IMR-90 (cell line): ENCODE measurements at regions not wholly inside any gene's neighbourhood (a gene's known extent, or its start where the extent isn't known, plus 50 kb on each side); places are given as distances from the start of the nearest gene placed in this dataset.

Source experiments
- ATAC-seq: fragments of 200-7000 bp; cut with Tn5 transposase; 2 replicates; pipeline ENCODE4 v1.9.1; 2020; ENCODE audit warnings: low read depth, mild to moderate bottlenecking, moderate library complexity
- BruUV-seq: library from RNA; stranded (reverse); fragments of 400-500 nt; replicated peaks from 2 replicates; lab custom pipeline; 2021; lab: Mats Ljungman, UMichigan
- CTCF ChIA-PET: fragments of 300-600 bp; formaldehyde crosslinking; extraction: SDS; loops from one replicate; lab custom pipeline; 2021; ENCODE audit warnings: antibody characterized with exemption; lab: Yijun Ruan, JAX
- POLR2A ChIA-PET: fragments of 300-600 bp; sonication (Branson Sonifier 250); formaldehyde crosslinking; loops from one replicate; lab custom pipeline; 2022; ENCODE audit warnings: antibody characterized with exemption; ENCODE audit not compliant: unreplicated experiment; lab: Charles Lee
- DNase-seq: peaks from one replicate; pipeline ENCODE4 v3.0.0; 2013
- H2AFZ ChIP-seq: replicated peaks from 2 replicates; pipeline ENCODE3; 2013; ENCODE audit warnings: low read length, mild to moderate bottlenecking; ENCODE audit not compliant: poor library complexity
- H2AK5ac ChIP-seq: 2 replicates; pipeline ENCODE4 v1.6.1; 2013; ENCODE audit warnings: low read depth, low read length, inconsistent platforms
- H2AK9ac ChIP-seq: replicated peaks from 2 replicates; pipeline ENCODE3; 2013; ENCODE audit warnings: mild to moderate bottlenecking, low read depth, low read length, moderate library complexity; ENCODE audit not compliant: poor library complexity
- H2BK120ac ChIP-seq: 2 replicates; pipeline ENCODE4 v1.6.1; 2013; ENCODE audit warnings: low read depth, low read length, inconsistent platforms
- H2BK15ac ChIP-seq: 3 replicates; pipeline ENCODE4 v1.6.1; 2013; ENCODE audit warnings: low read depth, low read length, inconsistent platforms
- H2BK20ac ChIP-seq: 2 replicates; pipeline ENCODE4 v1.6.1; 2013; ENCODE audit warnings: low read depth, mild to moderate bottlenecking, inconsistent platforms, low read length, moderate library complexity
- H2BK5ac ChIP-seq: 2 replicates; pipeline ENCODE4 v1.6.1; 2013; ENCODE audit warnings: mild to moderate bottlenecking, low read depth, low read length, inconsistent platforms; ENCODE audit not compliant: poor library complexity, severe bottlenecking
- H3K14ac ChIP-seq: replicated peaks from 2 replicates; pipeline ENCODE4 v1.6.1; 2013; ENCODE audit warnings: low read depth, low read length, inconsistent platforms
- H3K18ac ChIP-seq: 2 replicates; pipeline ENCODE4 v1.6.1; 2013; ENCODE audit warnings: low read depth, low read length, control low read depth
- H3K23ac ChIP-seq: 2 replicates; pipeline ENCODE4 v1.6.1; 2013; ENCODE audit warnings: low read depth, low read length, inconsistent platforms
- H3K27ac ChIP-seq: 2 replicates; pipeline ENCODE4 v1.5.1; 2013; ENCODE audit warnings: mild to moderate bottlenecking, control low read depth, low read length; ENCODE audit not compliant: insufficient read depth
- H3K27me3 ChIP-seq: 2 replicates; pipeline ENCODE4 v1.6.1; 2013; ENCODE audit warnings: low read length; ENCODE audit not compliant: control insufficient read depth, insufficient read depth
- H3K36me3 ChIP-seq: 2 replicates; pipeline ENCODE4 v1.6.1; 2013; ENCODE audit warnings: low read length, mixed read lengths; ENCODE audit not compliant: control insufficient read depth, insufficient read depth
- H3K4ac ChIP-seq: 2 replicates; pipeline ENCODE4 v1.6.1; 2013; ENCODE audit warnings: low read depth, low read length, inconsistent platforms
- H3K4me1 ChIP-seq: 2 replicates; pipeline ENCODE4 v1.6.1; 2013; ENCODE audit warnings: low read length, mixed read lengths; ENCODE audit not compliant: control insufficient read depth, insufficient read depth
- H3K4me2 ChIP-seq: 2 replicates; pipeline ENCODE4 v1.6.1; 2013; ENCODE audit warnings: low read depth, mild to moderate bottlenecking, control low read depth, low read length, moderate library complexity
- H3K4me3 ChIP-seq: 2 replicates; pipeline ENCODE4 v1.5.1; 2013; ENCODE audit warnings: low read depth, mild to moderate bottlenecking, control low read depth, low read length, moderate library complexity; ENCODE audit not compliant: insufficient read depth
- H3K56ac ChIP-seq: 2 replicates; pipeline ENCODE4 v1.6.1; 2013; ENCODE audit warnings: low read length, inconsistent platforms; ENCODE audit not compliant: insufficient read depth; ENCODE audit errors: extremely low read depth
- H3K79me1 ChIP-seq, 2 experiments: 2 replicates each; pipeline ENCODE4 v1.6.1; 2013; ENCODE audit warnings: low read length in 2 of 2, inconsistent platforms in 1 of 2, low read depth in 1 of 2
- H3K9ac ChIP-seq: 2 replicates; pipeline ENCODE4 v1.6.1; 2013; ENCODE audit warnings: low read depth, low read length, control low read depth
- H3K9me1 ChIP-seq: 2 replicates; pipeline ENCODE4 v1.6.1; 2013; ENCODE audit warnings: low read length, inconsistent platforms; ENCODE audit not compliant: insufficient read depth
- H3K9me3 ChIP-seq: 2 replicates; pipeline ENCODE4 v1.6.1; 2013; ENCODE audit warnings: low read length; ENCODE audit not compliant: control insufficient read depth, insufficient read depth
- H4K20me1 ChIP-seq: 2 replicates; pipeline ENCODE4 v1.6.1; 2013; ENCODE audit warnings: low read length, inconsistent platforms; ENCODE audit not compliant: insufficient read depth
- H4K5ac ChIP-seq: 2 replicates; pipeline ENCODE4 v1.6.1; 2013; ENCODE audit warnings: mild to moderate bottlenecking, low read depth, low read length, control low read depth
- H4K8ac ChIP-seq, 2 experiments: 2 replicates each; pipeline ENCODE4 v1.6.1; 2013; ENCODE audit warnings: low read depth in 2 of 2, low read length in 2 of 2, control low read depth in 1 of 2, inconsistent platforms in 1 of 2
- H4K91ac ChIP-seq: 2 replicates; pipeline ENCODE4 v1.6.1; 2013; ENCODE audit warnings: low read depth, low read length, inconsistent platforms; ENCODE audit not compliant: insufficient read depth
- BHLHE40 ChIP-seq: fragments of 150-350 bp; IDR thresholded peaks from 2 replicates; pipeline ENCODE4 v1.6.1; 2016; ENCODE audit warnings: mild to moderate bottlenecking, low read depth, low read length
- CEBPB ChIP-seq: IDR thresholded peaks from 2 replicates; pipeline ENCODE4 v1.6.1; 2012; ENCODE audit warnings: low read depth, low read length, improper control_type of control experiment
- CHD1 ChIP-seq: IDR thresholded peaks from 2 replicates; pipeline ENCODE4 v1.6.1; 2012; ENCODE audit warnings: low read depth, low read length, improper control_type of control experiment
- FOS ChIP-seq: fragments of 150-350 bp; IDR thresholded peaks from 2 replicates; pipeline ENCODE4 v1.6.1; 2016; ENCODE audit warnings: low read depth, low read length
- MXI1 ChIP-seq: IDR thresholded peaks from 2 replicates; pipeline ENCODE4 v1.6.1; 2012; ENCODE audit warnings: low read depth, mild to moderate bottlenecking, low read length, moderate library complexity, borderline replicate concordance
- NFE2L2 ChIP-seq: fragments of 150-350 bp; IDR thresholded peaks from 2 replicates; pipeline ENCODE4 v1.6.1; 2016; ENCODE audit warnings: low read depth, mild to moderate bottlenecking, low read length
- POLR2A ChIP-seq: IDR thresholded peaks from 2 replicates; pipeline ENCODE4 v1.6.1; 2012; ENCODE audit warnings: mild to moderate bottlenecking, low read depth, low read length
- RAD21 ChIP-seq: IDR thresholded peaks from 2 replicates; pipeline ENCODE4 v1.6.1; 2012; ENCODE audit warnings: low read length, improper control_type of control experiment
- RCOR1 ChIP-seq: IDR thresholded peaks from 2 replicates; pipeline ENCODE4 v1.6.1; 2012; ENCODE audit warnings: mild to moderate bottlenecking, low read length, improper control_type of control experiment; ENCODE audit not compliant: insufficient replicate concordance
- RFX5 ChIP-seq: IDR thresholded peaks from 2 replicates; pipeline ENCODE4 v1.8.0; 2012; ENCODE audit warnings: low read depth, mild to moderate bottlenecking, low read length, moderate library complexity
- SMC3 ChIP-seq: fragments of 150-350 bp; IDR thresholded peaks from 2 replicates; pipeline ENCODE4 v1.6.1; 2016; ENCODE audit warnings: low read depth, mild to moderate bottlenecking, antibody characterized with exemption, low read length, moderate library complexity
- WGBS, 2 experiments: methylation state at CpG; one replicate each; pipeline versions ENCODE4 v1.1.5 to v1.1.7; 2013; ENCODE audit warnings: missing lambda C conversion rate in 2 of 2; ENCODE audit not compliant: insufficient read length in 1 of 2; ENCODE audit errors: extremely low coverage in 2 of 2; 5-methylcytosine and 5-hydroxymethylcytosine counted together
- dilution Hi-C: fragments of 300-500 bp; cut with HindIII; formaldehyde crosslinking; loops from one replicate; pipeline ENCODE4 v1.14.3; 2018; ENCODE audit warnings: low sequenced_read_pairs; ENCODE audit not compliant: unreplicated experiment
- in situ Hi-C: fragments of 300-500 bp; cut with MboI; formaldehyde crosslinking; loops from 3 replicates; pipeline ENCODE4 v1.14.3; 2019; ENCODE audit warnings: low sequenced_read_pairs, inconsistent platforms, mixed read lengths
- intact Hi-C: fragments of 100-400 bp; cut with micrococcal nuclease; formaldehyde crosslinking; loops from 2 replicates; pipeline ENCODE4 v1.10.0; 2022
- TF ChIP-seq, protein P1 (sequence below): fragments of 150-350 bp; IDR thresholded peaks from 2 replicates; pipeline ENCODE4 v1.6.1; 2016; ENCODE audit warnings: low read depth, mild to moderate bottlenecking, low read length, moderate library complexity, borderline replicate concordance
- TF ChIP-seq, protein P2 (sequence below): fragments of 150-350 bp; IDR thresholded peaks from 2 replicates; pipeline ENCODE4 v1.6.1; 2017; ENCODE audit warnings: mild to moderate bottlenecking, antibody characterized with exemption, low read length, low read depth

DNA sequence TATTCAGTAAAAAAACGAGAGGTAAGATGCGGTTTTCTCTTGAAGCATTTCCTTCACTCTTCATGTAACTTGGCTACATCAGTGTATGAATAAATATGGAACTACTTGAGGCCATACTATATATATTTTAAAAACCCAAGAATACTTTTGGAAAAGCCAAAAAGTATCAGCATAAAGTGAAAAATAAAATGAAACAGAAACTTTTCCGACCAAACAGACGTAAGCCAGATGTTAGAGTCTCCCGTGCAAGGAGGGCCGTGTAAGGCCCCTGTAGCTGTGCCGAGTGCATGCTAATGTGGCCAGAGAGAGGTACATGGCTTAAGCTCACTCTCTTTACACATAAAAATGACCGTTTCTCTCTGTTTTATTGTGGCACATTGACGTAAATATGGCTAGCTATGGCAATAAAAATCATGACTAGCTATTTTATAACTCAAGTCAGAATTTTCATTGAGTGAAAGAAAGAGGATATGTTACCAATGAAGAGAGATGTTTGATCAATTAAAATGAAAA lies 140.1 kb upstream of the GMDS start:
- Histone ChIP-seq H3K9me1 (peaks cover 5% of the 10 kb centered on the region), H3K9me3 (peaks cover 3% of the 10 kb centered on the region), H3K4ac (no peak overlapping the region), H3K18ac (no peak overlapping the region), H4K20me1 (no peaks in the 10 kb centered on the region), H3K23ac (no peak overlapping the region), H2BK15ac (no peak overlapping the region), H3K14ac (no peak overlapping the region), H3K56ac (no peak overlapping the region), H3K79me1 (no peaks in the 10 kb centered on the region), H3K27ac (no peak overlapping the region), H2BK20ac (no peak overlapping the region), H4K8ac (no peak overlapping the region), H4K5ac (no peak overlapping the region), H4K91ac (no peak overlapping the region), H2BK120ac (no peak overlapping the region), H3K4me2 (no peak overlapping the region), H3K4me1 (no peaks in the 10 kb centered on the region), H3K4me3 (no peak overlapping the region), H3K36me3 (no peaks in the 10 kb centered on the region), H2AK9ac (no peak overlapping the region), H2AK5ac (no peak overlapping the region), H3K9ac (no peak overlapping the region), H2BK5ac (no peak overlapping the region), H3K27me3 (no peaks in the 10 kb centered on the region), H2AFZ (no peak overlapping the region)
- DNase-seq (no peak), ATAC-seq (no peak)
- CTCF ChIA-PET: no interaction called here
- no peak for TF ChIP-seq POLR2A
- TF ChIP-seq NFE2L2: no peak
- no peak for TF ChIP-seq MXI1
- TF ChIP-seq RCOR1: no peak
- no peak for TF ChIP-seq RFX5
- TF ChIP-seq, protein P1, sequence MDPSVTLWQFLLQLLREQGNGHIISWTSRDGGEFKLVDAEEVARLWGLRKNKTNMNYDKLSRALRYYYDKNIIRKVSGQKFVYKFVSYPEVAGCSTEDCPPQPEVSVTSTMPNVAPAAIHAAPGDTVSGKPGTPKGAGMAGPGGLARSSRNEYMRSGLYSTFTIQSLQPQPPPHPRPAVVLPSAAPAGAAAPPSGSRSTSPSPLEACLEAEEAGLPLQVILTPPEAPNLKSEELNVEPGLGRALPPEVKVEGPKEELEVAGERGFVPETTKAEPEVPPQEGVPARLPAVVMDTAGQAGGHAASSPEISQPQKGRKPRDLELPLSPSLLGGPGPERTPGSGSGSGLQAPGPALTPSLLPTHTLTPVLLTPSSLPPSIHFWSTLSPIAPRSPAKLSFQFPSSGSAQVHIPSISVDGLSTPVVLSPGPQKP: no peak
- no peak for TF ChIP-seq RAD21
- TF ChIP-seq CHD1: no peak
- TF ChIP-seq FOS: no peak
- TF ChIP-seq CEBPB: no peak
- no peak for TF ChIP-seq SMC3
- TF ChIP-seq, protein P2, sequence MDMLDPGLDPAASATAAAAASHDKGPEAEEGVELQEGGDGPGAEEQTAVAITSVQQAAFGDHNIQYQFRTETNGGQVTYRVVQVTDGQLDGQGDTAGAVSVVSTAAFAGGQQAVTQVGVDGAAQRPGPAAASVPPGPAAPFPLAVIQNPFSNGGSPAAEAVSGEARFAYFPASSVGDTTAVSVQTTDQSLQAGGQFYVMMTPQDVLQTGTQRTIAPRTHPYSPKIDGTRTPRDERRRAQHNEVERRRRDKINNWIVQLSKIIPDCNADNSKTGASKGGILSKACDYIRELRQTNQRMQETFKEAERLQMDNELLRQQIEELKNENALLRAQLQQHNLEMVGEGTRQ: no peak
- TF ChIP-seq BHLHE40: no peak
- dilution Hi-C loops: no loop called here
- in situ Hi-C loops: no loop called here
- no CpG with 5 or more reads among the region's 9 CpGs for WGBS, 2 experiments
- POLR2A ChIA-PET: no interaction called here
- intact Hi-C loops: no loop called here
- no TSS peak for BruUV-seq
